GM12872 (cell line): ENCODE measurements at regions not wholly inside any gene's neighbourhood (a gene's known extent, or its start where the extent isn't known, plus 50 kb on each side); places are given as distances from the start of the nearest gene placed in this dataset.

Source experiments
- CTCF ChIP-seq: IDR thresholded peaks from 3 replicates; pipeline ENCODE4 v1.5.1; 2011; ENCODE audit warnings: low read depth, mild to moderate bottlenecking, low read length, moderate library complexity; ENCODE audit not compliant: insufficient read depth

GRCh38 chr9:38284588-38285051, 107.9 kb upstream of the ALDH1B1 start:
- no peak for TF ChIP-seq CTCF

- no peak for TF ChIP-seq CTCF
Observed at GRCh38 chr9:38284039-38284575, 108.4 kb upstream of the ALDH1B1 start.

- no peak for TF ChIP-seq CTCF
Observed at GRCh38 chr9:38282756-38283155, 109.7 kb upstream of the ALDH1B1 start.

- TF ChIP-seq CTCF, result no peak
Observed at GRCh38 chr9:38281917-38282316, 110.6 kb upstream of the ALDH1B1 start.

- TF ChIP-seq CTCF, result no peak
Observed at GRCh38 chr9:38281196-38281595, 111.3 kb upstream of the ALDH1B1 start.

- TF ChIP-seq CTCF, result no peak
Observed at GRCh38 chr9:38280251-38280800, 112.2 kb upstream of the ALDH1B1 start.

- TF ChIP-seq CTCF, result no peak
Observed at GRCh38 chr9:38278931-38279679, 113.4 kb upstream of the ALDH1B1 start.
